Pancreas (tissue), 10 donors: ENCODE measurements at regions not wholly inside any gene's neighbourhood (a gene's known extent, or its start where the extent isn't known, plus 50 kb on each side); places are given as distances from the start of the nearest gene placed in this dataset.
A peak's percentile ranks its signal among the peaks of the same experiment; 100 is the strongest.

Experiments used
- ATAC-seq, 4 donors: fragments of 200-7000 bp; cut with Tn5 transposase; one replicate each; pipeline versions ENCODE4 v1.8.0 to v1.9.1; 2020; ENCODE audit warnings: mild to moderate bottlenecking in 4 of 4, moderate library complexity in 4 of 4
- DNase-seq, 6 donors: peaks; one replicate each; pipeline ENCODE4 v3.0.0-alpha.2; 2020
- FAIRE-seq: peaks from 2 replicates; lab custom pipeline; 2012; peaks lifted over from hg19 to GRCh38; lab: Jason Lieb, UNC
- H3K27ac ChIP-seq, 4 donors: fragments of 200-600 bp; sonication (generic); 1 replicate in 3 of 4; 2 replicates in 1 of 4; pipeline versions ENCODE4 v1.5.0 to v1.8.0; 2020
- H3K27me3 ChIP-seq, 4 donors: fragments of 200-600 bp; one replicate each; pipeline ENCODE4 v1.8.0; 2021
- H3K36me3 ChIP-seq, 3 donors: fragments of 200-600 bp; sonication (generic) in 1 of 3; one replicate each; pipeline versions ENCODE4 v1.5.0 to v1.8.0; 2020 to 2021
- H3K4me1 ChIP-seq, 3 donors: fragments of 200-600 bp; one replicate each; pipeline ENCODE4 v1.8.0; 2021
- H3K4me3 ChIP-seq, 4 donors: fragments of 200-600 bp; sonication (generic) in 2 of 4; one replicate each; pipeline versions ENCODE4 v1.5.0 to v1.8.0; 2020 to 2021
- H3K9me3 ChIP-seq, 4 donors: fragments of 200-600 bp; one replicate each; pipeline ENCODE4 v1.8.0; 2021
- WGBS, 2 donors: extraction: QIAGEN DNeasy Blood & Tissue Kit; methylation state at CpG; one replicate each; pipeline ENCODE4 v1.1.7; 2013; 5-methylcytosine and 5-hydroxymethylcytosine counted together
- intact Hi-C, 3 donors: fragments of 100-400 bp; cut with DNase I; formaldehyde crosslinking; loops; one replicate each; pipeline versions ENCODE4 v1.11.1 to v1.14.2; 2022
- TF ChIP-seq, protein P1 (sequence below), 4 donors: fragments of 200-600 bp; sonication (generic) in 3 of 4; IDR thresholded peaks; one replicate each; pipeline versions ENCODE4 v1.5.0 to v1.8.0; 2021; ENCODE audit warnings: antibody characterized with exemption in 4 of 4
- donor health status: healthy with polysubstance abuse.
- donor health status: DM: no; HTN: no; CAD: no; lungs with moderate emphysema.
- donor health status: DM: no; HTN: no; CAD: no.
- donor health status: control.
- donor health status: control.
- donor health status: Bipolar disorder and iron deficiency.
- donor health status: DM: yes; HTN: yes; CAD: no.
- donor health status: DM: no; HTN: no; CAD: no.
- donor health status: DM: no; HTN: no; CAD: no.
- donor health status: DM: yes; HTN: yes; CAD: no.

DNA sequence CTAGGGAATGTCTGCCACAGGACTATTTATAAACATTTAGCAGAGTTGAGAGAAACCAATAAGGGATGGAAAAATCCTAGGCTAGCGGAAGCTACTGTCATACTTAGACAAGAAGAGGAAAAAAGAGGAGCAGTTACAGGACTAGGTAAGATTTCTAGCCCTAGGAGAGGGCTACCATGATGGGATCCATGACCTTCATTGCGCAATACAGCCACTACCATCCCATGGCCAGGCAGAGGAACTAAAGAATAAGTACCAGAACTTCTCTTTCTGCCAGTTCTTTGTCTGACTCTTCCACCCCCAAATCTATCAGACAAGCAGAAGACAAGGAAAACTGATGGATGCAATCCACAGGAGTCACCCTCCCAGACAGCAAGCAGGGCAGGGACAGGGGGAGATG is 417.0 kb upstream of the CHST9 start:
- DNase-seq = no peak
- peaks cover 0 to 5% (median 0%) of the 10 kb centered on the region in 3 donors for H3K4me1 ChIP-seq
- no peaks in the 10 kb centered on the region for H3K36me3 ChIP-seq
- no peaks in the 10 kb centered on the region for H3K9me3 ChIP-seq
- 90 to 100% methylated on average over 2 of the region's 2 CpGs for WGBS, 2 donors
- no peak for FAIRE-seq
- H3K4me3 ChIP-seq = no peak overlapping the region
- TF ChIP-seq, protein P1, sequence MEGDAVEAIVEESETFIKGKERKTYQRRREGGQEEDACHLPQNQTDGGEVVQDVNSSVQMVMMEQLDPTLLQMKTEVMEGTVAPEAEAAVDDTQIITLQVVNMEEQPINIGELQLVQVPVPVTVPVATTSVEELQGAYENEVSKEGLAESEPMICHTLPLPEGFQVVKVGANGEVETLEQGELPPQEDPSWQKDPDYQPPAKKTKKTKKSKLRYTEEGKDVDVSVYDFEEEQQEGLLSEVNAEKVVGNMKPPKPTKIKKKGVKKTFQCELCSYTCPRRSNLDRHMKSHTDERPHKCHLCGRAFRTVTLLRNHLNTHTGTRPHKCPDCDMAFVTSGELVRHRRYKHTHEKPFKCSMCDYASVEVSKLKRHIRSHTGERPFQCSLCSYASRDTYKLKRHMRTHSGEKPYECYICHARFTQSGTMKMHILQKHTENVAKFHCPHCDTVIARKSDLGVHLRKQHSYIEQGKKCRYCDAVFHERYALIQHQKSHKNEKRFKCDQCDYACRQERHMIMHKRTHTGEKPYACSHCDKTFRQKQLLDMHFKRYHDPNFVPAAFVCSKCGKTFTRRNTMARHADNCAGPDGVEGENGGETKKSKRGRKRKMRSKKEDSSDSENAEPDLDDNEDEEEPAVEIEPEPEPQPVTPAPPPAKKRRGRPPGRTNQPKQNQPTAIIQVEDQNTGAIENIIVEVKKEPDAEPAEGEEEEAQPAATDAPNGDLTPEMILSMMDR (IDR thresholded peaks at IDR 0.05) = no peak
- H3K27me3 ChIP-seq = no peaks in the 10 kb centered on the region
- ATAC-seq = no peak
- intact Hi-C loops = loop anchor here in 1 of 3 donors (10.0 kb wide), 1 partner anchor 153 kb away; no protein-coding TSS in a partner anchor
- no peak overlapping the region for H3K27ac ChIP-seq

DNA sequence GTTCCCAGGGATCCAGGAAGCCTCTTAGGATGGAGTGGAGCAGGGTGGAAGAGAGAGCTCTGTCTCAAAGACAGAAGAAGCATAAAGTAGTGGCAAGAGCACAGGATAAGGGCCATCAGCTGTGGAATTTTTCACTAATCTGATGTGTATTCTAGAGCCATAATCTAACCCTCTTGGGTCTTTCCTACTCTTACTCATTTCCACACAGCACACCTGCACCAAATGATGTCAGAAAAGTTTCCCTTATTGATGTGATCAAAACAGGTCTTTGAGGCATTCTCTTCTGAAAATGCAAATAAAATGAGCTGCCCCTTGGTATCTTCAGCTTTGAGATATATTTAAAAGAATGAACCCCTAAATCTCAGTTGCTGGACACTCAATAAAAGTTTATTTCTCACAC is 415.1 kb upstream of the CHST9 start:
- no peak for ATAC-seq
- Histone ChIP-seq H3K4me3 (no peak overlapping the region), H3K9me3 (no peaks in the 10 kb centered on the region), H3K27ac (no peak overlapping the region), H3K4me1 (peaks cover 0 to 5% (median 0%) of the 10 kb centered on the region in 3 donors), H3K36me3 (no peaks in the 10 kb centered on the region), H3K27me3 (no peaks in the 10 kb centered on the region)
- TF ChIP-seq, protein P1 (IDR thresholded peaks at IDR 0.05) = no peak
- DNase-seq = no peak
- intact Hi-C loops = loop anchor here in 1 of 3 donors (10.0 kb wide), 1 partner anchor 155 kb away; no protein-coding TSS in a partner anchor
- no peak for FAIRE-seq

DNA sequence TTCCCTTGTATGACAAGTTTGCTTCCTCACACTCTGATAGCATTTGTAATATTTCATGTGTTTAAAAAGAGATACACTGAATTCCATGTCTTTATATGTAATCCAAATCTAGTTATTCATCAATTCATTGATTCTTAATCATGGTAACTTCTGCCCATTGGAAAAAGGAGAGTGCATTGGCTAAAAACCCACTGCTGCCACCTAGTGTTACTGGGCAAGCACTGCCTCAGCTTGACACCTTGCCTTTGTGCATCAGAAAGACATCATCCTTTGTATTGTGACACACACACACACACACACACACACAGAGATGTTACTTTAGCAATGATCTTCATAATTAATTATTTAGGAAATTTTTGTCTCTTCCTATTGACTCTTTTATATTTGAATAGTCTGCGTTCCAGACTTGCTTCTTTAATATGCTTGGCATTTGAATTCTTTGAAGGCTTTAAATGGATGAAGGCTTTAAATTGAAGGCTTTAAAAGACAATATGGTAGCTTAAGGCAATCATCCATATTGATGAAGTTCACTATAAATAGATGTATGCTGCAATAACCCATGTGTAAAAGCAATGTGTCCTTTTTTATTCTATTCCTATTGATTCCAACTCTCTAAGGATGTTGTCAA is 414.2 kb upstream of the CHST9 start:
- FAIRE-seq (no peak), ATAC-seq (peak; percentile 40 to 81 (median 76)), DNase-seq (peak in 3 of 6 donors; percentile 9 to 52 (median 34))
- intact Hi-C loops = loop anchor here in 1 of 3 donors (10.0 kb wide), 1 partner anchor 235 kb away; no protein-coding TSS in a partner anchor
- Histone ChIP-seq H3K9me3 (no peaks in the 10 kb centered on the region), H3K4me3 (no peak overlapping the region), H3K36me3 (no peaks in the 10 kb centered on the region), H3K27me3 (no peaks in the 10 kb centered on the region), H3K27ac (no peak overlapping the region), H3K4me1 (no peaks in the 10 kb centered on the region)
- TF ChIP-seq, protein P1 (IDR thresholded peaks at IDR 0.05) = peak; percentile 41 to 83 (median 57)
- WGBS, 2 donors = 59 to 82% methylated on average over 1 of the region's 1 CpG

DNA sequence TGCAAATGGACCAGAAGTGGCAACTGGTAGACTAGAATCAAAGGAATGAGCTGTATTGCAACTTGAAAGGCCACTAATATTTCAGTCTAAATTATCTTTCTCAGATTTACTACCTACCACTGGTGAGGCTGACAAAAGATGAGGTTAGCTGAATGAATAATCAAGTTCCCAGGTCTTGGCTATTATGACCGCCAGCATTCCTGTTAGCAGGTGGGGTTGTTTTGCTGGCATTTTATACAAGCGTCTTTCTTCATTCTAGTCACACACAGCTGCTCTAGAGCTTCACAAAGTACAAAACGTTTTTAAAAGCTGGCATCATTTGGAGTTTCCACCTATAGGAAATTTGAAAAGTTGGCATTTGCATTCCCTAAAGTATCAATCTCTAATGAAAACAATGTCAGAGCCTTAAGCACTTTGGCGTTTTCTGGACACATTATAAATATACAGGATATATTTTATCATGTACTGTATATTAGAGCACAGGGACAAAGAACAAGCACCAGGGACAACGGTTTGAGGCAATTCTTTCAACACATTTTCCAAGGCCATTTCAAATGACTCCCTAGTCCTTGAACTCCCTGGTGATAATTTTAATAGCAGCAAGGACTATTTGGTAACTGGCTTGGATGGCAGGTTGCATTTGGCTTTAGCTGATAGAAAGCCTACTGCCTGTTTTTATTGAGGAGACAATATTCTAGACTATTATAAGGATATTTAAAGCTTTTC is 410.2 kb upstream of the CHST9 start:
- DNase-seq (no peak), ATAC-seq (no peak), FAIRE-seq (no peak)
- 43 to 44% methylated on average over 5 of the region's 5 CpGs for WGBS, 2 donors
- Histone ChIP-seq H3K4me3 (no peak overlapping the region), H3K27ac (no peak overlapping the region), H3K9me3 (peaks cover 0 to 3% (median 0%) of the 10 kb centered on the region in 4 donors), H3K36me3 (no peaks in the 10 kb centered on the region), H3K4me1 (no peaks in the 10 kb centered on the region), H3K27me3 (no peaks in the 10 kb centered on the region)
- intact Hi-C loops = loop anchor here in 1 of 3 donors (10.0 kb wide), 1 partner anchor 230 kb away; no protein-coding TSS in a partner anchor
- TF ChIP-seq, protein P1 (IDR thresholded peaks at IDR 0.05) = no peak
